ENCODE measurements at regions not wholly inside any gene's neighbourhood (a gene's known extent, or its start where the extent isn't known, plus 50 kb on each side); places are given as distances from the start of the nearest gene placed in this dataset.

- DNase-seq, result no peak
These were observed 279.1 kb upstream of the IL12B start for GRCh38 chr5:159609359-159609758.

- no peak for DNase-seq
These were observed 280.8 kb upstream of the IL12B start for GRCh38 chr5:159610966-159611579.

- DNase-seq, result no peak
These were observed 286.7 kb upstream of the IL12B start for GRCh38 chr5:159616952-159617351.

- DNase-seq, result no peak
These were observed 289.5 kb upstream of the IL12B start for GRCh38 chr5:159619826-159620225.

- no peak for DNase-seq
These were observed 290.7 kb upstream of the IL12B start for GRCh38 chr5:159620853-159621540.

- DNase-seq, result no peak
These were observed 287.6 kb upstream of the ADRA1B start for GRCh38 chr5:159628703-159629102.

GRCh38 chr5:159629158-159629557 lies 287.1 kb upstream of the ADRA1B start:
- DNase-seq, result no peak

- no peak for DNase-seq
These were observed 285.7 kb upstream of the ADRA1B start for GRCh38 chr5:159630545-159630944.

- no peak for DNase-seq
These were observed 285.3 kb upstream of the ADRA1B start for GRCh38 chr5:159631001-159631400.

GRCh38 chr5:159632866-159633265 lies 283.4 kb upstream of the ADRA1B start:
- DNase-seq, result no peak

GRCh38 chr5:159638481-159638880 lies 277.8 kb upstream of the ADRA1B start:
- no peak for DNase-seq

- DNase-seq, result no peak
These were observed 277.2 kb upstream of the ADRA1B start for GRCh38 chr5:159638954-159639559.

- DNase-seq, result no peak
These were observed 276.7 kb upstream of the ADRA1B start for GRCh38 chr5:159639590-159639989.

- no peak for DNase-seq
These were observed 275.8 kb upstream of the ADRA1B start for GRCh38 chr5:159640446-159640845.

GRCh38 chr5:159640921-159641320 lies 275.4 kb upstream of the ADRA1B start:
- DNase-seq, result no peak

GRCh38 chr5:159641371-159642039 lies 274.8 kb upstream of the ADRA1B start:
- no peak for DNase-seq

- no peak for DNase-seq
These were observed 273.9 kb upstream of the ADRA1B start for GRCh38 chr5:159642379-159642778.

GRCh38 chr5:159644053-159644452 lies 272.2 kb upstream of the ADRA1B start:
- no peak for DNase-seq

- DNase-seq, result no peak
These were observed 271.0 kb upstream of the ADRA1B start for GRCh38 chr5:159645179-159645846.

GRCh38 chr5:159650803-159651202 lies 265.5 kb upstream of the ADRA1B start:
- no peak for DNase-seq

GRCh38 chr5:159655757-159656409 lies 260.4 kb upstream of the ADRA1B start:
- DNase-seq, result no peak

- DNase-seq, result no peak
These were observed 259.0 kb upstream of the ADRA1B start for GRCh38 chr5:159657298-159657697.

GRCh38 chr5:159657771-159658170 lies 258.5 kb upstream of the ADRA1B start:
- DNase-seq, result no peak
